ENCODE measurements at regions not wholly inside any gene's neighbourhood (a gene's known extent, or its start where the extent isn't known, plus 50 kb on each side); places are given as distances from the start of the nearest gene placed in this dataset.

DNA sequence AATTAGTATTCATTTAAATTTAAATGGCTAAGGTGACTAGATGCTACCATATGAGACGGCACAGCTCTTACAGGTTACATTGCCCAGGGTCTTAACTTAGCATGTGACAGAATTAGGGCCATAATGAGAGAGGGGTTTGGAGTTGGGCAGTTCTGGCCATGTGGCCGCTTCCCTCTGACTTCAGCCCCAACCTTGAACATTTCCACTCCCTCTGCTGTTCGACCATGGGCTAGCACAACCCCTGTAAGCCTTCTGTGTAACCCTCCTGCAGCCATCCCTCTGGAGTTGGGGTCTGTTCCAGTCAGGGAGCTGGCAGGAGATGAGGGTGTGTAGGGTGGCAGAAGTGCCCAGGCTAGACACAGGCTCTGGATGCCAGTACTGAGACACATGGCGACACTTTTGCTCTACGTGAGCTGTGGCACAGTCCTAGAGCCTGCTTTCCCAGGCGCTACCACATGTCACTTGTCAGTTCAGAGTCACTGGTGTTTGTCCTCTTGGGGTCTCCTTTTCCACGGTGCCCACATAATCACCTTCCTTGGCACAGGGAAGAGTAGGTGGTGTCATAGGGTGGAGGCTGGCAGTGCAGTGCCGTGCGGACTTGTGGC, 128.7 kb upstream of the PITX1 start:
- no peak for TF ChIP-seq POLR2A (IDR thresholded peaks at IDR 0.05; ENCODE audit: low read depth, low read length)
- TF ChIP-seq, protein P1, sequence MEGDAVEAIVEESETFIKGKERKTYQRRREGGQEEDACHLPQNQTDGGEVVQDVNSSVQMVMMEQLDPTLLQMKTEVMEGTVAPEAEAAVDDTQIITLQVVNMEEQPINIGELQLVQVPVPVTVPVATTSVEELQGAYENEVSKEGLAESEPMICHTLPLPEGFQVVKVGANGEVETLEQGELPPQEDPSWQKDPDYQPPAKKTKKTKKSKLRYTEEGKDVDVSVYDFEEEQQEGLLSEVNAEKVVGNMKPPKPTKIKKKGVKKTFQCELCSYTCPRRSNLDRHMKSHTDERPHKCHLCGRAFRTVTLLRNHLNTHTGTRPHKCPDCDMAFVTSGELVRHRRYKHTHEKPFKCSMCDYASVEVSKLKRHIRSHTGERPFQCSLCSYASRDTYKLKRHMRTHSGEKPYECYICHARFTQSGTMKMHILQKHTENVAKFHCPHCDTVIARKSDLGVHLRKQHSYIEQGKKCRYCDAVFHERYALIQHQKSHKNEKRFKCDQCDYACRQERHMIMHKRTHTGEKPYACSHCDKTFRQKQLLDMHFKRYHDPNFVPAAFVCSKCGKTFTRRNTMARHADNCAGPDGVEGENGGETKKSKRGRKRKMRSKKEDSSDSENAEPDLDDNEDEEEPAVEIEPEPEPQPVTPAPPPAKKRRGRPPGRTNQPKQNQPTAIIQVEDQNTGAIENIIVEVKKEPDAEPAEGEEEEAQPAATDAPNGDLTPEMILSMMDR (IDR thresholded peaks at IDR 0.05; ENCODE audit: extremely low read depth in 1 of 2, insufficient read depth in 1 of 2, low read depth in 1 of 2, low read length in 2 of 2), result no peak
- no peak for TF ChIP-seq MYC (IDR thresholded peaks at IDR 0.05; ENCODE audit: low read depth, low read length)
- TF ChIP-seq JUN (IDR thresholded peaks at IDR 0.05; ENCODE audit: borderline replicate concordance, insufficient read depth, insufficient read length, low read depth), result no peak
- TF ChIP-seq EZH2 (IDR thresholded peaks at IDR 0.05; ENCODE audit: borderline replicate concordance, low read depth, low read length, severe bottlenecking), result no peak
